Activated T-cell treated with anti-CD3 and anti-CD28 coated beads for 24 hours (primary cell): ENCODE measurements at regions not wholly inside any gene's neighbourhood (a gene's known extent, or its start where the extent isn't known, plus 50 kb on each side); places are given as distances from the start of the nearest gene placed in this dataset.
"Not testable (repeated sequence)": the region's sequence is repeated elsewhere in the genome, so short reads cannot be mapped to it uniquely, and the experiment has no call there.

ENCODE experiments used
- DNase-seq: peaks from one replicate; pipeline ENCODE4 v3.0.0-alpha.2; 2020; ENCODE audit warnings: low read depth

DNA sequence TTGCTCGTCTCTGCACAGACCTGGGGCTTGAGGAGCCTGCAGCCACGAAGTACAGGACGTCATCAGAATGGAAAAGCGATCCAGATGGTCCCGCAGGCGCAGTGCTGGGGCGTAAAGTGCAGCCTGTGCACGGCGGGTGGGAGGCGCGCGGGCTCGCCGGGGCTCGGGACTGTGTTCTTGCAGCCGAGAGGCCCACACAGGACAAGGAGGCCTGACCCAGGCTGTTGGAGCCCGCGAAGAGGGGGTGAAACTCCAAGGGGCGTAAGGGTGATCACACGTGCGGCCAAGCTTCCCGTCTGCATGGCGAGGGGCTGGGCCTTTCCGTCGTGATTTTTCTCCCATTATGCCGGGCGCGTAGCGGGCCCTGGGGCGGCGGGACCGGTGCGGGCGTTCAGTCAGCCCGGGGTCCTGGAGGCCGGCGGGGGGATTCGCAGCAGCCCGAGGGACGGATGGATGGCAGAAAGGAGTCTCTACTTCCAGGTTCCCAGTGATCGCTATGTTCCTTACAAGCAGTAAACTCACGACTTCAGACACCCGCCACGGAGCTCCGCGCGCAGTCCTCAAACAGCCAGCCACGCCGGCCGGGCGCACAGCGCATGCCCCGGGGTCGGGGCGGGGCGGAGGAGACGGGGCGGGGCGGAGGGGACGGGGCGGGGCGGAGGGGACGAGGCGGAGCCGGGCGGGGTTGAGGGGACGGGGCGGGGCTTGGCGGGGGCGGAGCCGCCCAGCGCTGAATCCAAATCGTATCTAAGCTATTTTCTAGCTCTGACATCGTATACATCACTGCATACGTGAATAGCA, 141.0 kb upstream of the KCNJ18 start:
- peak; percentile 75 for DNase-seq

DNA sequence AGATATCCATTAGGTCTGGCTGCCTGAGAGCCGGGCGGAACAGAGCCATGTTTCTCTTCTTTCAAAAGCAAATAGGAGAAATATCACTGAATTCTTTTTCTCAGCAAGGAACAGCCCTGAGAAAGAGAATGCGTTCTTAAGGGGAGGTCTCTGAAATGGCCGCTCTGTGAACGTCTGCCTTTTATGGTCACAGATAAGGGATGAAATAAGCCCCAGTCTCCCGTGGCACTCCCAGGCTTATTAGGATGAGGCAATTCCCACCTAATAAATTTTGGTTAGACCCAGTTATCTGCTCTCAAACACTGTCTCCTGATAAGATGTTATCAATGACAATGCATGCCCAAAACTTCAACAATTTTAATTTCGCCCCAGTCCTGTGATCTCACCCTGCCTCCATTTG, 133.4 kb upstream of the KCNJ18 start:
- not testable (repeated sequence) for DNase-seq

DNA sequence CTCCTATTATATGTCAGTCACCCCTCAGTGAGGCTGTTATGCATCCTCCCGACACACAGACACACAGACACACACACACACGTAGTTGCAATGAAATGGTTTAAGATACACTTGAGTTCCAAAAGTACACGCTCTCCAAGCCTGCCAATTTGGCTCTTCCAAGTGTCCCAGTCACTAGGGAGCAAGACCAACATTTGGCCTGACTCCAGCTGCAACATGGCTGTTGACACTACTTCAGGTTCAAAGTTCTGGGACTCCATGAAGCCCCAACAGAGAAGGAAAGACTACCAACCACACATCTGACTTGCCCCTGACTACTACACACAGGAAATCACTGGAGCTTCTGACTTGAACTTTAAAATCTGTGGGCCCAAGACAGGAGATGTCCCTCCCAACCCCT, 128.1 kb upstream of the KCNJ18 start:
- DNase-seq, result no peak

DNA sequence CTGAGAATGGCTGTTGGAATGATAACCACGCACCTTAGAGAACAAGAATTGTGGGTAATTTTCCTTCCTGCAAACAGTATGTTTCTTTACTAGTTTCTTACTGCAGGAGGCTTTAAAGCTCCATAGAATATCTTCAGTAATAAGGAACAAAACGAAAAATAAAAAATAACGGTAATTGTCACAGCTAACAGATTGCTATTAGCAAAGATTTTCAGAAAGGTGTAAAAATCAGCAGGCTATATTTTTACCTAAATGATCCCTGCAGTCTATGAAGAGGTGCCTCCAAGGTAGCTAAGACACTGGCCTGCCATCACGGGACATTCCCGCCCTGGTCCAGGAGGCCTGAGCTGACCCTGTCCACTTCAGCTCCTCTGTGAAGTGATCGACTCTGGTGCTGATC, 127.6 kb upstream of the KCNJ18 start:
- DNase-seq, result not testable (repeated sequence)

DNA sequence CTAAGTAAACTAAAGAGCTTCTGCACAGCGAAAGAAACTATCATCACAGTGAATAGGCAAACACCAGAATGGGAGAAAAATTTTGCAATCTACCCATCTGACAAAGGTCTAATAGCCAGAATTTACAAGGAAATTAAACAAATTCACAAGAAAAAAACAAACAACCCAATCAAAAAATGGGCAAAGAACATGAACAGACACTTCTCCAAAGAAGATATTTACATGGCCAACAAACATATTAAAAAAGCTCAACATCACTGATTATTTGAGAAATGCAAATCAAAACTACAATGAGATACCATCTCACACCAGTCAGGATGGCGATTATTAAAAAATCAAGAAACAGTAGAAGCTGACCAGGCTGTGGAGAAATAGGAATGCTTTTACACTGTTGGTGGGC, 121.9 kb upstream of the KCNJ18 start:
- DNase-seq, result not testable (repeated sequence)

DNA sequence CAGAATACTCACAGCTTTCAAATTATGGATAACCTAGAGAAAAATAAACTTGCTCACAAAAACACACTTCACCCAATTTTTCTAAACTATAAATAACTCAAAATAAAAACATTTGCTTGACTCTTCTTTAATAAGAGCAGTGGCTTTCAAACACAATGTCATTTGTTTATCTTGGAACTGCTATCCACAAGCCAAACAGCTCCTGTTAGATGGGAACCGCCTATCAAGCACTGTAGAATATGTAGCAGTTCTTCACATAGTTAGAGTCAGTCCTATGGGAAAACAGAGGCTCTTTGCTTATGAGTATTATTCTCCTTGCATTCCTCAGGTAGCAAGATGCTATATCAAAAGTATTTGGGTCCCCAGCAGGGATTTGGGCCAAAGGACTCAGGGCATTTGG, 120.2 kb upstream of the KCNJ18 start:
- not testable (repeated sequence) for DNase-seq

DNA sequence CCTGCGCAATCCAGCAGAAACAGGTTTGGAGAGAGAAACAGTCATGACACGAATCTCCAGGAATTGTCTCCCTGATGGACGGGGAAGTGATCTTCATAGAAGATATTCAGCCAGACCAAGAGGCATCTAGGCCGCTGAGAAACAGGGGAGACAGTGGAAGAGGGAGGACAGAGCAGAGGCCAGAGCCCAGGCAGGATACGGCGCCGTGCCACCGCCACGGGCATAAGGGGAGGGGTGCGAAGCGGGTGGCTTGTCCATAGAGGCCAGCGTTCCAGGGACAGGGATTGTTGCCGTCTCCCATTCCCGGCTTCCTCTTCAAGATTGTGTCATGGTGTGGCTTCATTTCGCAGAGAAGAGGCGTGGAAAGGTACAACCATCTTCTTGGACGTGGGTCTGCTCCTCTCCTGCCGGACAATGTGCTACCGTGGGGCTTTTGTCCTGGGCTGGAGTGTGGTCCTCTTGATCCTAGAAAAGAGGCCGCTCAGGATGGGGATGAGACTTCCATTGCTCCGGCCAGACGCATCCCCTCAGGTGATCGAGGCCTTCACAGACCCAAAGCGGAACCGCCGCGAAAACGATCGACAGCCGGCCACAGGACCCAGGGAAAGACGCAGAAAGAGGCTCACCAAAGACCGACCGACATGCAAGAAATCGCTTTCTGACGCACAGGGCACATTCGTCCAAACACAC, 118.9 kb upstream of the KCNJ18 start:
- DNase-seq, result not testable (repeated sequence)

DNA sequence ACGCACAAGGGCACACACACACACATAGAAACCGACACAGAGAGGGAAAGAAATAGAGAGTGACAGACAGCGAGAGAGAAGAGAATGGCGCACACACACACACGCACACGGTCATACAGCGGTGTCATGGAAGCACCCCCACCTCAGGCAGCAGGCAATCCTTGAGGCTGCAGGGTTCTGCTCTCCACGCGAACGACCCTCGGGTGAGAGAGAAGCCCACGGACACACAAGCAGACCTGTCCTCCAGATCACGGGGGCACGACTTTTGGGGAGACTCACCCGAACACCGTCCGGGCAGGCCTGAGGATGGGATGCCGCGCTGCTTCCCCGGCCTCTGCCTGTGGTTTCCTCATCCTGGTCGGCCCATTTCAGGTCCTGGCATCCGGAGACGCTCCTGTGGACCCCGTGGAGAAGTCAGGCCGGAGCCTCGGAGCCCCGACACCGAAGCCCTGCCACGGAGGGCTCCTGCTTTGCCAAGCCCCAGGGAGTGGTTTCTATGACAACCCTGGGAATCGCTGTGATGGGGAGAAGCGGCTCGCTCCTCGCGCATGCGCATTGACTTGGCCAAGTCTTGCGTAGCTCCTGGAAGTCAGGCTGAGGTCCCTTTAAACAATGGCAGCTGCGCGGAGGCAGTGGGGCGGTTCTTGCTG, 118.2 kb upstream of the KCNJ18 start:
- peak; percentile 27 for DNase-seq

DNA sequence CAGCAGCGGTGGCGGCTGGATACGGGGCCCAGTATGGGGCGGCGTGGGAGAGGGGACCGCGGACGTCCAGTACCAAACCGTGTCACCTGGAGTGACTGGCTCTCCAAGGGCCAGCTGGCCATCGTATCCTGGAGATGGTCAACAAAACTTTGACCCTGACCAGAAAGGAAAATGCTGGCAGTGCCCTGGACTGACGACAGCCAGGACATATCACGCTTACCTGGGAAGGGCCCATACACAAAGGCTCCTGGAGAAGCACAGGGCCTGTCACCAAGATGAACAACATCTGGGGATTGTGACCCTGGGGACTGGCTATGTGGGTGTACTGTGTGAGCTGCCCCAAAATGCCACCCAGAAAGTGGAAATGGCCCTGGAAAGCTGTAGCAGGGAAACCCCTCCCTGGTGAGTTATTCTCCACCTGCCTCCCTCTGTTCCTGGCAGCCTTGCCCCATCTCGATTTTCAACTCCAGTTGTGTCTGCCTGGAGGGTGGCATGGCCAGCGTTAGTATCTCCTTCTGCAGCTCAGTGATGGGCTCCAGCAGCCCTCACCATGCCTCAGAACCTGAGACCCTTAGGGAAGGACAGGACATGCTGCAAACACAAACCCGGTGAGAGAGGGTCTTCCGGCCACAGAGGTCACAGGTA, 117.6 kb upstream of the KCNJ18 start:
- not testable (repeated sequence) for DNase-seq

DNA sequence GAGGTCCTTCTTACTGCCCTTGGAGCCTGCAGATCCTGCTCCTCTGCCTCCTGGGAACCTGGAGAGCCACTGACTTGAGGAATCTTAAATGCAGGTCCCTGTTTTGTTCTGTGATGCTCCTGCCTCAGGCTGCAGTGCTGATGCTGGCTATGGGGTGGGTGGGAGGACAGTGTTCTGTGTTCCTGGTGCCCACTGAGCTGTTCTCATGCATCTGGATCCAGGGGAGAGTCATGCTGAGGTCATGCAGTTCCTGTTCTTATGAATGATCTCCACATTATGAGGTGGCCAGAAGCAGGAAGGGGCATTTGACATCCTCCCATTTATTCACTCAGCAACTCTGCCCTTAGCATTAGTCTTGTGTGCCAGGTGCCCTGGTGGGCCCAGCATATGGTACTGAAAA, 113.5 kb upstream of the KCNJ18 start:
- not testable (repeated sequence) for DNase-seq

DNA sequence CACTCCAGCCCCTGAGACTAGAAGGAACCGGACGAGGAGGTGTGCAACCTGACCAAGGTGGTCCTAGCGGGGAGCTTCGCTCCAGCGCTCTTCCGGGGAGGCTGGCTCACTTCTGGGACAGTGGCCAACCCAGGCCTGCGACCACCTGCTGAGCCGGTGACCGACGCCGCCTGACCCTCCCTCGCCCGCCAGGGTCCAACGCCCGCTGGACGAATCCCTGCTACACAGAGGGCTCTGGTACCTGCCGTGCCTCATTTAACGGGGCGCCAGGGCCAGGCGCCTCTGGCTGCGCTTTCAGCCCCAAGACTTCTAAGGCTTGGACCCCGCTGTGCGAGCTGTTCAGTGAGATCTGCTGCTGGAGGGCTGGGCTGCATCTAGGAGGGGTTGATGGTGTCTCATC, 99.5 kb upstream of the KCNJ18 start:
- DNase-seq, result no peak

DNA sequence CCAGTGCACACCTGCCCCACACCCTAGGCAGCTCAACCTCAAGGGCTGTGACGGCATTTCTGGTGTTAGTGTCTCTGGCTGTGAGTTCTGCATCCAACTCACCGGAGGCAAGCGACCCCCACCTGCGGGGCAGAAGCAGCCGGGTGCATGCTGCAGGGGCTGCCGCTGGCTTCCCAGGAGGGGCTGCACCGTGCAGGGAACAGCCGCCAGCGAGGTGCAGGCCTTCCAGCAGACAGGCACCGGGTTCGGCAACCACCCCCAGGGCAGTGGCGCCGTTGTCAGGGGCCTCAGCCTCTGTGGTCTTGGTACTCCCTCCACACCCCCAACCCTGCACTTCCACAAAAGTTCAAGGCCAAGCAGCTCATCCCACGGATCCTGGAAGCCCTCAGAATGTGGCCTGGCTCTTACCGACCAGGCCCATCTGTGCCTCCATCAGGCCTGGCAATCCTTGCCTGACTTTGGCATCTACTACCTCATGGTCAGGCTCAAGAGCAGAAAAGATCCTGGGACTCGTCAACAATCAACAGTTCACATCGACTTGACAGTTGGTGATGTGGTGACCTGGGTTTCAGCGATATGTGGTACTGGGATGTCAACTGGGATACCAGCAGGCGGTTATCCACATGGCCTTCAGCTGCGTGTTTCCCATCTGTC, 98.7 kb upstream of the KCNJ18 start:
- DNase-seq, result not testable (repeated sequence)

DNA sequence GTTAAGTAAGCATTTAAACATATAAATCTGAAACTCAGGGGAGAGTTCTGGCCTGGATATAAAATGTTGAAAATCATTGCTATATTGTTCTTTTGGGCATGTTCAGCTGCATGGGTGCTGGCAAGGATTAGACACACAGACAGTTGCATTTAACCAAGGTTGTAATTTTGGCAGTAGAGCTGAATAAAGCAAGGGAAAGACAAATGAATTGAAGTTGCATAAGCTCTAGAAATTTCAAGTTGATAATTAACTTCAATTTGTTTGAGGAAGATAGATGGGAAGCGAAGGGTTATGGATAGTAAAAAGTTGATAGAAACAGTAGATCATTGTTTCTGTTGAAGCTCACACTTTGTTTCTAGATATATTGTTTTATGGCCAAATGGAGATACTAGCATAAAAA, 97.2 kb upstream of the KCNJ18 start:
- DNase-seq, result no peak

DNA sequence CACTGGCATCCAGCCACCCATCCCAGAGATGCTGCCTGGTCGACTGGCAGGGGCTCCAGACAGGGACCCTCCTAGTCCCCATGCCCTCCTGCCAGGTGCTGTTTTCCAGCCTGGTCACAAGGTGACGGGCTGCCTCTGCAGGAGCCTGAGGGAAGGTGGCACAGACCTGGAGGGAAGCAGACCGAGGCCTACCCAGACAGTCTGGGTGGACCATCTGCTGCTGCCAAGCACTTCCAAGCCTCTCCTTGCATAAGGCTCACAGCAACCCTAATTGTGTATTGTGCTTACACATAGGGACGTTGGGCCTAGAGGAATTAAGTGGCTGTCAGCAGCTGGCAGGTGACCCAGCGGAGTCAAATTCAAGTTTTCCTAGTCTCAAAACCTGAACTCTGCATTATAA, 90.1 kb upstream of the KCNJ18 start:
- DNase-seq, result no peak

DNA sequence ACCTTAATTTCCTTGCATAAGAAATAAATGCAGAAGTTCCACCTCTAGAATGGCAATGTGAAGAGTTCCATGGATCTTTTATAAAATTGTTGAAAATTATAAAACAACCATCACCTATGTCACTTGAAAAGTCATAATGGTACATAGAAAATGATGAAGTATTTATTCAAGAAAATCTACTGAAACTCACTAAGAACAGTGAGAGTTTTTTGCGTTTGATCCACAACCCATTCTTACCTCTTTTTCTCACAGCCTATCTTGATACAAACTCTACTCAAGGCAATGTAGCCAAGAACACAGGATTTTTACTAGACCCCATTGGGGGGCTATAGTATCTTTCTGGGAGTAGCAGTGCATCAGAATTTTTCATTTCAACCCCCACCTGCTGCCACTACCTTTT, 89.0 kb upstream of the KCNJ18 start:
- DNase-seq, result not testable (repeated sequence)

DNA sequence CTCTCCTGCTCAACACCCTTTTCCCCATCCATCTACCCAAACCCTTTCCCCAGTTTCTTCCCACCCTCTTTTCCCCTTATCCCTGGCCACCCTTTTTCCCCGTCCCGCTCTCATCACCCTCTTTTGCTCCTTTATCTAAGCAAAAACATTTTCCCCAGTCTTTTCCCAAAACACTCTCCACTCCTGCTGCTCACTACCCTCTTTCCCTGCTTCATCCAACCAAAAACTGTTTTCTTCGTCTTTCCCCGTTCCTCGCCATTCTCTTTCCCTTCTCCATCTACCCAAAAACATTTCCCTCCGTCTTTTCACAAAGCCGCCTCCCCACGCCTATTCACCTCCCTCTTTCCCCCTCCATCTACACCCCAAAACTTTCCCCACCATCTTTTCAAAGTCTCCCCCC, 80.9 kb upstream of the KCNJ18 start:
- not testable (repeated sequence) for DNase-seq

DNA sequence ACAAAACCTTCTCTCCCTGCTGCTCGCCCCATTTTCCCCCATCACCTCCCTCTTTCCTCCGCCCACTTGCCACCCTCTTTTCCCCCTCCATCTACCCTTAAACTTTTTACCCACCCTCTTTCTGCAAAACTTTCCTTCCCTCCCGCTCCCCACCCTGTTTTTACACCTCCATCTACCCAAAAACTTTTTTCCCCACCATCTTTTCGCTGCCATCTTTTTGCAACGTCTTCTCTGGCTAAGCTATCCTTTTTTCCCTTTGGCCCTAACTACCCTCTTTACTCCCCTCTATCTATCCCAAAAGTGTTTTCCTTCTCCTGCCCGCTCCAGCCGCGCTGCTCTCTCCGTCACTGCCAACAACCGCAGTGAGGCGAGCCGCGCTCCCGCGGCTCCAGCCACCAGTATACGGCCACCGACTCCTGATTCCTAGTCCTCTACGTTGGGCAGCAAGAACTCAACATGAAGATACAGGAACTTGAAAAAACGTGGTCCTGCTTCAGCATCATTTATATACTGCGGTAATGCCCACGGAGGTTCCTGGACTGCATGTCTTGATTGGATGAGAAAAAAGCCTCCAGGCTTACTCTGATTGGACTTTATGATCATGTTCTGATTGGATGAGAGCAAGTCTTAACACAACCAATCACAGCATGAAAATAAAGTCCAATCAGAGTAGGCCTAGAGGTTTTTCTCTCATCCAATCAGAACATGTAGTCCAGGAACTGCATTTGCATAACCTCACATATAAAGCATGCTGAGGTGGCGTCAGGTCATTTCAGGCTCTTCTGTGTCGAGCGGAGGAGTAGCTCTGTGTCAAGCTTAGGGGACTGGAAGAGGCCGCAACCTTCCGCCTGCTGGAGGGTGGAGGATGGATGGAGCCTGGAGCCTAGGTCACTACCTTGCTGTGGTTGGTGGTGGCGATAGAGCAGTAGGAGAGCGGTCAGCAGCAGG, 79.9 kb upstream of the KCNJ18 start:
- not testable (repeated sequence) for DNase-seq

DNA sequence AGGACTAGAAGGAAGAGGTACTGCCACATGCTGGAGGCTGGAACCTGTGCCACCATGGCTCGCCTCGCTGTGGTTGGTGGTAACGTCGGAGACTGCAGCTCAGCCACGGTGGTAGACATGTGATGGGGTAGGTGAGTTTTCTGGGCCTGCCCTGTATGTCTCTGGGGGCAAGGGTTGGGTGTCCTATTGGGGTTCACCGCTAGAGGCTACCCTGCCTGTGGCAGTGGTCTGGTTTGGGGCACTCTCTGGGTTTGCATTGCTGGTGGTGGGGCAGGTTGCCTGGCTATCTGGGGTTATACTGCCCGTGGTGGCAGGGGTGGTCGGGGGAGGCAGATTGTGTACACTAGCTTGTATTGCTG, 79.3 kb upstream of the KCNJ18 start:
- DNase-seq, result no peak

DNA sequence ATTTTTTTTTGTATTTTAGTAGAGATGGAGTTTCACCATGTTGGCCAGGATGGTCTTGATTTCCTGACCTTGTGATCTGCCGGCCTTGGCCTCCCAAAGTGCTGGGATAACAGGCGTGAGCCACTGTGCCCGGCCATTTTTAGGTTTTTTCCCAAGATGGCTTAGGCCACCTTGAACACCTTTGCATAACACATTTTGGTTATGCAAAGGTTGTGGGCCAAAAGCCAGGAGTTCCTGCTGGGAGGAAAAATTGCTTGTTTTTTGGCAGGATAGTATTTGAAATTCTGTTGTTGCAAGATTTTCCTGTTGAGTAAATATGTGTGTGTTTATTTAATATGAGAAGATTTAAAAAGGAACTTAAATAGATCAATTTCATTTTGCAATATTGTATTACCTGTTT, 65.3 kb upstream of the KCNJ18 start:
- DNase-seq, result not testable (repeated sequence)
